ENCODE measurements at regions not wholly inside any gene's neighbourhood (a gene's known extent, or its start where the extent isn't known, plus 50 kb on each side); places are given as distances from the start of the nearest gene placed in this dataset.

- TF ChIP-seq CTCF (IDR thresholded peaks at IDR 0.05; ENCODE audit: low read depth, low read length) (no peak), EZH2phosphoT487 (IDR thresholded peaks at IDR 0.05; ENCODE audit: low read depth) (no peak)
Measured at GRCh38 chr9:13920557-13920956, 393.4 kb downstream of the NFIB start.

Data from OCI-LY3 (cell line).